Adrenal gland (tissue), 9 donors: ENCODE measurements at regions not wholly inside any gene's neighbourhood (a gene's known extent, or its start where the extent isn't known, plus 50 kb on each side); places are given as distances from the start of the nearest gene placed in this dataset.

Experiments
- DNase-seq, 7 donors: peaks; one replicate each; pipeline ENCODE4 v3.0.0-alpha.2; 2019 to 2020
- H3K27ac ChIP-seq, 5 donors: fragments of 200-600 bp; sonication (generic) in 4 of 5; 1 replicate in 3 of 5; 2 replicates in 2 of 5; pipeline versions ENCODE4 v1.5.1 to v1.8.0; 2016 to 2020; ENCODE audit warnings: mild to moderate bottlenecking in 1 of 5
- H3K27me3 ChIP-seq: fragments of 200-600 bp; 2 replicates; pipeline ENCODE4 v1.8.0; 2021
- H3K36me3 ChIP-seq, 2 donors: fragments of 200-600 bp; replicated peaks in 1 of 2; 1 replicate in 1 of 2; 2 replicates in 1 of 2; pipeline versions ENCODE4 v1.5.1 to v1.8.0; 2018 to 2022
- H3K4me1 ChIP-seq, 2 donors: fragments of 200-600 bp; replicated peaks in 1 of 2; 1 replicate in 1 of 2; 2 replicates in 1 of 2; pipeline versions ENCODE4 v1.5.1 to v1.8.0; 2018 to 2021
- H3K4me3 ChIP-seq, 4 donors: fragments of 200-600 bp; sonication (generic) in 3 of 4; one replicate each; pipeline ENCODE4 v1.5.1; 2016 to 2018
- H3K9me3 ChIP-seq, 3 donors: fragments of 200-600 bp; sonication (generic) in 1 of 3; replicated peaks in 1 of 3; 1 replicate in 2 of 3; 2 replicates in 1 of 3; pipeline versions ENCODE4 v1.5.1 to v1.8.0; 2016 to 2021
- POLR2A ChIP-seq, 2 donors: fragments of 450-650 bp; IDR thresholded peaks; one replicate each; pipeline ENCODE4 v1.6.1; 2017; ENCODE audit warnings: antibody characterized with exemption in 2 of 2, mild to moderate bottlenecking in 2 of 2, moderate library complexity in 1 of 2
- WGBS, 4 donors: extraction: QIAGEN DNeasy Blood & Tissue Kit in 2 of 4; methylation state at CpG; one replicate each; pipeline versions ENCODE4 v1.1.5 to v1.1.7; 2013 to 2017; 5-methylcytosine and 5-hydroxymethylcytosine counted together
- intact Hi-C, 2 donors: fragments of 100-400 bp; cut with DNase I; formaldehyde crosslinking; loops; one replicate each; pipeline versions ENCODE4 v1.14.1 to v1.15.0; 2022 to 2023
- TF ChIP-seq, protein P1 (sequence below), 6 experiments: fragments of 450-650 bp in 4 of 6; fragments of 200-600 bp in 2 of 6; sonication (generic) in 1 of 6; IDR thresholded peaks; 1 replicate in 5 of 6; 2 replicates in 1 of 6; pipeline versions ENCODE4 v1.5.1 to v1.8.0; 2016 to 2021; ENCODE audit warnings: antibody characterized with exemption in 6 of 6, mild to moderate bottlenecking in 2 of 6, moderate library complexity in 1 of 6
- donor health status: healthy with polysubstance abuse.
- donor health status: Bipolar disorder and iron deficiency.
- donor health status: DM: yes; HTN: yes; CAD: no.
- donor health status: DM: no; HTN: no; CAD: no.
- donor health status: DM: no; HTN: no; CAD: no.

DNA sequence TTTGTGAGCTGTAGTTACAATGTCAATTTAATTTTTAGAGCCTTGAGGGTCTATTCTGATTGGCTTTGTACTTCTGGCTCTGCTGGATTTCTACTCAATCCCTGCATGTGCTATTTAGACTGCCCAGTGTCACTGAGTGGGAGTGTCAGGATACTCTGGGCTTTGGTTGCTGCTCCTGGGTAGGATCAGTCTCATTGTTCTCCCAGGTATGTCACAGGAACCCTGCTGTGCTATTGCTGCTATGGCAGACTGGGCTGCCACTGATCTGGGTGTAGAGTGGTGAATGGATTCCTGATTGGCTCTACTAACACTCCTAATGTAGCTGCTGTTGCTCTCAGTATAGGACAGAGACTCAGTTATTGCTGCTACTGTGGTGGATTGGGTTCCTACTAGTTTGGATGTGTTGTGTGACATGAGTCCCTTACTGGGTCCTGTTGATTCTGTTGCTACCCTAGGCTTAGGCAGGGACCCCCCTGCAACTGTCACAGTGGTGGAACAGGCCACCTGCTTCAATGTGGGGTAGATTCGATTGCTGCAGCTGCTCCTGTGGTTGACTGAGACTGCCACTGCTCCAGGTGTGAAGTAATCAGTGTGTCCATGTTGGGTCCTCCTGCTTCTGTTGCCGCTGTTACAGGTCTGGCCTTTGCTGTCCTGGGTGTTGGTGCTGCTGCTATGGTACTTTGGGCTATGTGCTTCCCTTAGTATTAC lies 707.8 kb upstream of the AMOT start:
- Histone ChIP-seq H3K27ac (no peak overlapping the region), H3K27me3 (peaks cover 9% of the 10 kb centered on the region), H3K4me1 (no peaks in the 10 kb centered on the region), H3K9me3 (no peaks in the 10 kb centered on the region), H3K4me3 (no peak overlapping the region), H3K36me3 (no peaks in the 10 kb centered on the region)
- intact Hi-C loops = no loop called here
- WGBS, 4 donors = 47 to 91% (median 76%) methylated on average over 1 to 2 of the region's 2 CpGs; no CpG with 5 or more reads in 1 of the 4 donors
- TF ChIP-seq POLR2A (IDR thresholded peaks at IDR 0.05) = no peak
- TF ChIP-seq, protein P1, sequence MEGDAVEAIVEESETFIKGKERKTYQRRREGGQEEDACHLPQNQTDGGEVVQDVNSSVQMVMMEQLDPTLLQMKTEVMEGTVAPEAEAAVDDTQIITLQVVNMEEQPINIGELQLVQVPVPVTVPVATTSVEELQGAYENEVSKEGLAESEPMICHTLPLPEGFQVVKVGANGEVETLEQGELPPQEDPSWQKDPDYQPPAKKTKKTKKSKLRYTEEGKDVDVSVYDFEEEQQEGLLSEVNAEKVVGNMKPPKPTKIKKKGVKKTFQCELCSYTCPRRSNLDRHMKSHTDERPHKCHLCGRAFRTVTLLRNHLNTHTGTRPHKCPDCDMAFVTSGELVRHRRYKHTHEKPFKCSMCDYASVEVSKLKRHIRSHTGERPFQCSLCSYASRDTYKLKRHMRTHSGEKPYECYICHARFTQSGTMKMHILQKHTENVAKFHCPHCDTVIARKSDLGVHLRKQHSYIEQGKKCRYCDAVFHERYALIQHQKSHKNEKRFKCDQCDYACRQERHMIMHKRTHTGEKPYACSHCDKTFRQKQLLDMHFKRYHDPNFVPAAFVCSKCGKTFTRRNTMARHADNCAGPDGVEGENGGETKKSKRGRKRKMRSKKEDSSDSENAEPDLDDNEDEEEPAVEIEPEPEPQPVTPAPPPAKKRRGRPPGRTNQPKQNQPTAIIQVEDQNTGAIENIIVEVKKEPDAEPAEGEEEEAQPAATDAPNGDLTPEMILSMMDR (IDR thresholded peaks at IDR 0.05) = no peak
- no peak for DNase-seq

DNA sequence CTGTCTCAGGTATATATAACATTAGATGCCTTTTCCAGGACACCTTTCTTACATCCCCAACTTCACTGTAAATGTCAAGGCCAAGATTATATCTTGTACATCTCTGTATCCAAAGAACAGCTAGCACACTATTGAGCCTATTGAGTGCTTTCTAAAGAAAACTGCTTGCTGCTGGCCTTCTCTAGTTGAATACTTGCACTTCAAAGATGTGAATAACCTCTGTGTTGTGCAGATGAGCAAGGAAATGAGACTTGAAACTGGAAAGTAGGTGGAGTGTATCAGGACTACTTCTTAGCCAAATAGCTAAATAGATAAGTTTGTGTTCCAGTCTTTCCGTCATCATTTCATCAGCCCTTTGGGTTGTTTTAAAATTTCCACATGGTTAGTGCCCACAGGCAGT lies 704.4 kb upstream of the AMOT start:
- DNase-seq = no peak
- Histone ChIP-seq H3K27ac (no peak overlapping the region), H3K27me3 (peaks cover 4% of the 10 kb centered on the region), H3K4me1 (no peaks in the 10 kb centered on the region), H3K4me3 (no peak overlapping the region), H3K9me3 (no peaks in the 10 kb centered on the region), H3K36me3 (no peaks in the 10 kb centered on the region)
- TF ChIP-seq POLR2A (IDR thresholded peaks at IDR 0.05) = no peak
- TF ChIP-seq, protein P1 (IDR thresholded peaks at IDR 0.05) = no peak
- intact Hi-C loops = no loop called here
- 65% methylated on average over 1 of the region's 1 CpG; no CpG with 5 or more reads in 3 of the 4 donors for WGBS, 4 donors

DNA sequence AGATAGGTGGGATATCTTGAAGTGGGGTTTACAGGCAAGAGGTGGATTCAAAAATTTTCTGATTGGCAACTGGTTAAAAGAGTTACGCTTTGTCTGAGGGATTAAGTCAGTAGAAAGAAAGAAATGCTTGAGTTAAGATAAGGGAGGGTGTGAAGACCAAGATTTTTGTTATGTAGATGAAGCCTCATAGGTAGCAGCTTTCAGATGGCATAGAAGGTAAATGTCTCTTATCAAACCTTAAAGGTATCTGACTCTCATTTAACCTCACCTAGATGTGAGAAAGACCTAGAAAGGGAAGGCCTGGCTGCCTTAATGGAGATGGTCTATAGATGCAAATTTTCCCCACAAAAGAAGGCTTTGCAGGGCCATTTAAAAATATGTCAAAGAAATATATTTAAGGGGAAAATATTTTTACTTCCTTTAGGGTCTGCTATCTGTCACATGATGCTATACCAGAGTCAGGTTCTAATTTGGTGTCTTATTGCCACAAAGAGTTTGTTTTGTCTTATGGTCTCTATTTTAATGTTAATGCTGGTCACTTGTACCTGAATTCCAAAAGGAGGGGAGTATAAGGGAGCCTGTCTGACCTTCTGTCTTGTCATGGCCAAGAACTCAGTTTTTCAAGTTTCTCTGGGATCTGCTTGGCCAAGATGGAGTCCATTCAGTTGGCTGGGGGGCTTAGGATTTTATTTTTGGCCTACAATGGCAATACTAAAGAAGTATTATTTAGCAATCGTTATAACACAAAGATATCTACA lies 699.1 kb upstream of the AMOT start:
- TF ChIP-seq POLR2A (IDR thresholded peaks at IDR 0.05) = no peak
- TF ChIP-seq, protein P1 (IDR thresholded peaks at IDR 0.05) = no peak
- intact Hi-C loops = no loop called here
- Histone ChIP-seq H3K36me3 (no peaks in the 10 kb centered on the region), H3K9me3 (no peaks in the 10 kb centered on the region), H3K27ac (no peak overlapping the region), H3K27me3 (peaks cover 9% of the 10 kb centered on the region), H3K4me1 (no peaks in the 10 kb centered on the region), H3K4me3 (no peak overlapping the region)
- 74 to 91% (median 88%) methylated on average over 2 of the region's 2 CpGs for WGBS, 4 donors
- no peak for DNase-seq

DNA sequence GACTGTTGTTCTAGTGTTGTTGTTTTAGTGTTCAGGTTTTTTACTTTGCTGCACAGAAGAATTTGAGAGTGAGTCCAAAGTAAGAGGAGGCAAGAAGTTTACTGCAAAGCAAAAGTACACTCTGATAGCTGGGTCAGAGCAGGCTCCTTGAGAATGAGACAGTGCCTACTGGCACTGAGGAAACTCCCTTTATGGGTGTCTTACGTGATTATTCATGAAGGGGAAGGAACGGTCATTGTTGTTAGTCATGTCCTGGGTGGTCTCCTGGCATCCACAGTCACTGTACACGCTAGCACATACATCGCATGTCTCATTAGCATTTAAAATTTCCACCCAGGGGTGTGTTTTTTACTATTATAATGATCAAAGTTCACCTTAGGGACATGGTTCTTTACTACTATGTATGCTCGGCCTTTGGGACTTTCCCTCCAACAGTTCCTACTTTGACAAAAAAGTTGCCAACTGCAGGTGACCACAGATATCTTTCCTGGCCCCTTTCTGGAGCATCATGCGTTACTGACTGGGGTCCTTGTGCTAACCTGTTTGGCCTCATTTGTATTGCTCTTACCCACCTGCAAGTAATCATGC lies 688.9 kb upstream of the AMOT start:
- no peak for DNase-seq
- intact Hi-C loops = no loop called here
- Histone ChIP-seq H3K4me3 (no peak overlapping the region), H3K27me3 (peaks cover 23% of the 10 kb centered on the region), H3K27ac (no peak overlapping the region), H3K4me1 (no peaks in the 10 kb centered on the region), H3K36me3 (no peaks in the 10 kb centered on the region), H3K9me3 (no peaks in the 10 kb centered on the region)
- 86 to 88% (median 87%) methylated on average over 6 of the region's 6 CpGs for WGBS, 4 donors
- TF ChIP-seq POLR2A (IDR thresholded peaks at IDR 0.05) = no peak
- TF ChIP-seq, protein P1 (IDR thresholded peaks at IDR 0.05) = no peak
